ENCODE measurements at regions not wholly inside any gene's neighbourhood (a gene's known extent, or its start where the extent isn't known, plus 50 kb on each side); places are given as distances from the start of the nearest gene placed in this dataset.

DNA sequence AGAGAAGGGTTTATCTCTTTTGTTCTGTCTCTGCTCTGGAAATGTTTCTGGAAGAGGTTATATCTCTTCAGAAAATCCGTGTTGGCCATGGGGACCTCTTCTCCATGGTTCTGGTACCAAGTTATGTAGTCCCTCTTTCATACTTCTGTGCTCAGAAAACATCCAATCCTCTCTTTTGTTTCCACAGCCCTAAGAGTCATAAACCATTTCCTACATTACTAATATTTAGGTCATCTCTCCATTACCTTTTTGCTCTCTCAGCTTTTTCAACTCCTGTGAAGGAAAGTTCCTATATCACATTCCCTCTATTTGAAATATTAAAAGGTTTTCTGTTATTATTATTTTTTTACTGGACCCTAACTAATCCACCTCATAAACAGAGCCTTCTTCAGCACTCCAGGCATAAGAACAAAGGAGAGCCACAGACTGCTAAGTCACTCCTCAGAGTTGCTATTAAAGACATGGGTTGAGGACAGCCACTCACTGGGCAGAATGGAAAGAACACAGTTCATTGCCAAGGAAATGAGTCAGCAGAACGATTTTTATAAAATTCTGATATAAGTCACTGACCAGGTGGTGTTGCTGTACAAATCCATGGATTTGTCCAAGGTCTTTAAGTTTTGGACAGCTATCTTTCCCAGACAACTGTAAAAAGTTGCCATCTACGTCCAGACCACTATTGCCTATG lies 122.4 kb upstream of the NPY2R start:
- peak; percentile 19 to 38 for DNase-seq (ENCODE audit: low read depth in 2 of 2)

DNA sequence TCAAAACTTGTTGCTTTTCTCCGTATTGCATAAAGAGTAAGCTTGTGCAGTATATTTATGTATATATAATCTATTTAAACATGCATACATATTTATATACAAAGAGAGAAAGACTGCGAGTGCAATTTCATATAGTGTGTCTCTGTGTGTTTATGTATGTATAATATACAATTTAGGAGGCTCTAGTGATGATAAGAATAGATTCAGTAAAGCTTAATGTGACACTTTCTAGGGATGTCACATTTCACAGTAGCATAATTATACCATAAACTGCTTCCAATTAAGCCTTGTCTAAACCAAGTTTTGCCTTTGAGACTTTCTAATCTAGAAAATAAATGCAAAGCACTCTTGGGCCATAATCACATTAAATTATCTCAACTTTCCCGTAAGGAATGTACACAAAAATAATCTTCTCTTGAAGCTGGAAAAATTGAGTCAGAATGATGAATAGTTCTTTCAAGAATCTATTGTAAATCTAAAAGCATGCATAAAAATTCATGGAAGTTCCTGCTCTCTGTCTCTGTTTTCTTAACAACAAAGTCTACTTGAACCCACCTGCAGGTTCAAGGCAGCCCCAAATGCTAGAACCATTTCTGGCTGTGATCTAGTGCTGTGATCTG lies 114.1 kb upstream of the NPY2R start:
- DNase-seq (ENCODE audit: low read depth in 2 of 2): no peak

DNA sequence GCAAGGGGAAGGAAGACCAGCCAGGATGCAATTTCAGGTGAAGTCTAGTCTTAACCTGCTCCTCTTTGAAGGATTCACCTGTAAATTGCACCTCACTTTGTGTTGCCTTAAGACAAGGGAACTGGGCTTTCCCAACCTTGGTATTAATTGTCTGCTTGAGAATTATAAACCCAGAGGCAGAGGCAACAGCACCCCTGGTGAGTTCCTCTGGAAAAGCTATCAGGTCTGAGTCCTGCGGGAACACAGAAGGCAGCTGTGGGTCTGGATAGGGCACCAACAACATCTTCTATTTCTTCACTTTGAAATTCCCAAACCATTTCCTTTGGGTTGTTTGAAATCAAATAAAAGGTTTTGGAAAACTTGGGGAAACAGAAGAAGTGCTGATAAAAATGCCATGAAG lies 109.2 kb upstream of the NPY2R start:
- DNase-seq (ENCODE audit: low read depth in 2 of 2): no peak

DNA sequence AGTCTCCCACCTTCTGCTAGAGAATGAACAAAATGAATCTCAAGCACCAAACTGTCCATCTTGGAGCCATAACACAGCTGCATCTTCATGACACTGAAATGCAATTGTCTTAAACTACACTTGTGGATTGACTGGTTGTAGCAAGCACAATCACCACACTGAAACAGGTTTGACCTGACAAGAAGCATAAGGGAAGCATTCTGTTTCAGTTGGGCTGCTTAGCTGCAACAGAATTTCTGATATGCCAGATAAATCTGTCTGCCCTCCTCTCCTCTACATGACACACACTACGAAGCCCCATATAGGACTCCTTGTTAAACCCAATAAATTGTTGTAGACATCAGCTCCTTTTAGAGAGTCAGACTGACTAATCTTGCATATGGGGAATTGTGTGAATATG lies 101.8 kb upstream of the NPY2R start:
- no peak for DNase-seq (ENCODE audit: low read depth in 2 of 2)

DNA sequence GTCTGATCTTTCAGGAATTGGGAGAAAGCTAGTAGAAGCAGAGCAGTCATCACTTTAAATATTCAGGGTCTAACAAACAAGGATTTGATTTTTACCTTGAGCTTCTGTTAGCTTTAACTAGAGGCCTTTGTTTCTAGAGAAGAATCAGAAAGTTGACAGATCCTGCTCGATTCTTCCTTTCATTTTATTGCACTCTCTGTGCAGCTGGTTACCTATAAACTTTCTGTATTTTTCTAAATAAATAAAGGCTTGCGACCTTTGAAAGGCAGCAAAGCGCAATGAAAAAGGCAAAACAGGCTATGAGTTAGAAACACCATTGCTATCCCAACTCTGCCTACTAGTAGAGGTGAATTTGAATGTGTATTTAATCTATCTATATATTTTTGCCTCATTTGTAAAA lies 101.4 kb upstream of the NPY2R start:
- DNase-seq (ENCODE audit: low read depth in 2 of 2): no peak

DNA sequence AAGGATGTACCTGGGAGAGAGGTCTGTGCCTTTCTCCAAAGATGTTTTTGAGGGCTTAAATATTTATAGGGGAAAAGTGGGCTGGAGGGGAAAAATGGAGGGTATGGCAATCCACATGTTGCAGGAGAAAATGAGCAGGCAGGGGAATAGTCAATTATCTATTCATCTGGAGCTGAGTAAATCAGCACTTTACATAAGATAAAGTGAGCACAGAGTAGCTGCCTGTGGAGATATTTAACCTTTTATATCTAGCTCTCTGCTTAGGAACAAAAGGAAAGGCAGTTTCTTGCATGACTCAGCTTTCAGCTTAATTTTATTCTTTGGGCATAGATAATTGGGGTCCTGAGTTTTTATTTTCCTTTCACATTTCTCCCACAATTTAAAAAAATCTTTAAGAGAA lies 93.6 kb upstream of the NPY2R start:
- DNase-seq (ENCODE audit: low read depth in 2 of 2): no peak

DNA sequence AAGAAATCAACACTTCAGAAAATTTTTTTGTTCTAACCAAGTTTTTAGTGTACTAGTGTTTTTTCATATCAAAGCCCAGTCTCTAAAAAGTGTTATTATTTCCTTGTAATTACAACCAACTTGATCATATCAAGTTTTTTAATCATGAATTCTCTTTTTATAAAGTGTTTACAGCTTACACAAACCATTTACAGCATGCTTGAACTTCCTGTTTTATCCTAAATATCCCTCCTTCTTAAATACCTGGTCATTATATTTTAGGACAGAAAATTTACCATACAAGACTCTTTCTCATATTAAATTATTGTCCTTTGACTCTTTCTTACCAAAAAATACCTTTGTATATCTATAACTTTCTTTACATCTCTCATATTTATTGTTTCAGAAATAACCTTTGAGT lies 89.4 kb upstream of the NPY2R start:
- no peak for DNase-seq (ENCODE audit: low read depth in 2 of 2)

DNA sequence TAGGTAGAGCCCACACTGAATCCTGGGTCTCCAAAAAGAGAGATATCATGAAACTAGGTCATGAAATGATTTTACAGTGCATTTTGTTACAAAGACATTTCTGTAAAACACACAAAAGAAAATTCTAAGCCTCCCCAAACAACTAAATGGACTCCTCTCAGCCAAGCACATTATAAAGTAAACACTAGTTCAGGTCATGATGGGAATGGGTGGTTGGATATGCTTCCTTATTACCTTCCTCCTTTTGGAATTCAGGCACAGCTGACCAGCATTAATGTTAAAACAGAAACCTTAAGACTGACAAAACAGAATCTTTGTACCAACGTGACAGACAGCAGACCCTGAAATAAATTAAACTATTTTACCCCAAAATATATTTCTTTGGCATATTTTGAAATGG lies 87.9 kb upstream of the NPY2R start:
- DNase-seq (ENCODE audit: low read depth in 2 of 2): no peak

DNA sequence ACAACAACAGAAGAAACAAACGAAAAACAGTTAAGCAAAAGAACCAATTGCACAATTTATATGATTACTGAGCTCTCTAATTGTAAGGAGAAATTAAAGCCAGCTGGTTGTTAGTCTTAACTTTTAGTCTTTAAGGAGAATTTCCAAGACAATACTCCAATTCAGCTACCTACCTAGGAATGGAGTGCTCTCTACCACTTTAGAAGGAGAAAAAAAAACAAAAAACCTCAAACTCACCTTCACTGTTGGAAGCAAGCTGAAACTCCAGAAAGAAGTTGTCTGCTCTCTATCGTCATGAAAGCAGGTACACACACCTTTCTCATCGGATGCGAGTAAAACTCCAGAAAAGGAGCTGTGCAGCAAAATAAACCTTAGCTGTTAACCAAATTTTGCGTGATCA lies 86.1 kb upstream of the NPY2R start:
- DNase-seq (ENCODE audit: low read depth in 2 of 2): no peak

DNA sequence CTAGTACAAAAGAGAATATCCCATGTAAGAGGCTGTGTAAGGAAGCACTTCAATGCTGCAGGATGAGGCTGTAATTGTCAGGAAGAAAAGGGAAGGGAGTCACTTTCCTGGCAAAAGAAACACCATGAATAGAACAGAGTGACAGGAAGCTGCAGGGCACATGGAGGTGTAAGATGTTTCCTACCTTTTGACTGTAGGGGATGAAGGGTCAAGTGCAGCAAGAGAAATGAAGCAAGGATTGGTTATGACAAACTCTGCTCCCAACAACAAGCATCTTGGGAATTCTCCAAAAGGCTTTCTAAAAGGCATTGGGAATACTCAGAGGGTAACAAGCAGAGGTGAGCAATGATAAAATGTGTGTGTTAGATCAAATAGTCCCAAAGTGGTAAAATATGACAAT lies 74.3 kb upstream of the NPY2R start:
- peak in 1 of 2 donors; percentile 45 for DNase-seq (ENCODE audit: low read depth in 2 of 2)

DNA sequence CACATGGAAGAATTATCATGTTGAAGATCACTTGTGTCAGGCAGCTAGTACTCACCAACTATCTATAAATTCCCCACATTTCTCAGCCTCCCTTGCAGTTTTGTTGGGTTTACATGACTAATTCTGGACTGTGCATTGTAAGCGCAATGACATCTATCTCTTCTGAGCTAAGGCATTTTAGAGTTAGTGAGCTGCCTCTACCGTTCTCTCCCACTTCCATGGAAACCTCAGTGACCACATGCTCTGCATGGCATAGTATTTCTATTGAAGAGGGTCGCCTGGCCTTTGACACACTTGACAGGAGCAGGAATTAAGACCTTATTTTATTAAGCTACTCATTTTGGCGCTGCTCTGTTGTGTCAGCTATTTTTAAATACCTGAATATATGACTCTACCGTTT lies 67.5 kb upstream of the NPY2R start:
- DNase-seq (ENCODE audit: low read depth in 2 of 2): no peak

DNA sequence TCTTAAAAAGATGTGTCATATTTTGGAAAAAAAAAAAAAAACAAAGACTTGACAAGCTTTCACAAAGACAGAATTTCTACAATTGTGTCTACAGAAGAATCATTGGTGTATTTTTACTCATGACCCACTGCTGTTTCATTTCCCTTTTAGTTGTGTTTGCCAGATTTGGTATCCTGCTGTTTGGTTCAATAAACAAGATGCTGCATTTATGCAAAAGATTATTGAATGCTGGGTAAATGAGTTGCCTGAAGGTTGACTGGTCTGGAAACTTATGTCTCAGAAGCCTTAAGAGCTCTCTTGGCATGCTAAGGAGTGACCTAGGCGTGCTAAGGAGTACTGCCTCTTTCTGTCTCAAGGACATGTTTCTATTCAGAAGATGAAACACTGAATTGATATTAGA lies 64.9 kb upstream of the NPY2R start:
- DNase-seq (ENCODE audit: low read depth in 2 of 2): no peak

Data from lung microvascular endothelial cell (primary cell).